ENCODE measurements at regions not wholly inside any gene's neighbourhood (a gene's known extent, or its start where the extent isn't known, plus 50 kb on each side); places are given as distances from the start of the nearest gene placed in this dataset.

GRCh38 chr1:187794561-187794960 is 965.8 kb downstream of the PLA2G4A start:
- TF ChIP-seq CEBPB (IDR thresholded peaks at IDR 0.05) (no peak), EP300 (IDR thresholded peaks at IDR 0.05; ENCODE audit: borderline replicate concordance) (no peak)

- TF ChIP-seq RAD21 (IDR thresholded peaks at IDR 0.05; ENCODE audit: low read depth) (no peak), REST (IDR thresholded peaks at IDR 0.05; ENCODE audit: low read depth) (no peak), YY1 (IDR thresholded peaks at IDR 0.05; ENCODE audit: low read depth) (no peak), USF1 (IDR thresholded peaks at IDR 0.05) (no peak), NFIC (IDR thresholded peaks at IDR 0.05) (no peak), EP300 (IDR thresholded peaks at IDR 0.05; ENCODE audit: borderline replicate concordance) (no peak), TCF12 (IDR thresholded peaks at IDR 0.05; ENCODE audit: low read depth) (no peak), MAX (IDR thresholded peaks at IDR 0.05) (no peak), TAF1 (IDR thresholded peaks at IDR 0.05; ENCODE audit: low read depth) (no peak), CEBPB (IDR thresholded peaks at IDR 0.05) (no peak), CREB1 (IDR thresholded peaks at IDR 0.05; ENCODE audit: low read depth) (no peak), ZBTB7A (IDR thresholded peaks at IDR 0.05; ENCODE audit: low read depth) (no peak)
These were observed 980.8 kb downstream of the PLA2G4A start for GRCh38 chr1:187809549-187809948.

GRCh38 chr1:187816646-187817045 is 987.9 kb downstream of the PLA2G4A start:
- no peak for TF ChIP-seq NFIC (IDR thresholded peaks at IDR 0.05)
- no peak for TF ChIP-seq CREB1 (IDR thresholded peaks at IDR 0.05; ENCODE audit: low read depth)
- no peak for TF ChIP-seq USF1 (IDR thresholded peaks at IDR 0.05)
- TF ChIP-seq YY1 (IDR thresholded peaks at IDR 0.05; ENCODE audit: low read depth): no peak
- TF ChIP-seq REST (IDR thresholded peaks at IDR 0.05; ENCODE audit: low read depth): no peak
- TF ChIP-seq TEAD4 (IDR thresholded peaks at IDR 0.05): no peak
- no peak for TF ChIP-seq TAF1 (IDR thresholded peaks at IDR 0.05; ENCODE audit: low read depth)
- no peak for TF ChIP-seq TCF12 (IDR thresholded peaks at IDR 0.05; ENCODE audit: low read depth)
- no peak for TF ChIP-seq FOXM1 (IDR thresholded peaks at IDR 0.05; ENCODE audit: borderline replicate concordance, low read depth)
- no peak for TF ChIP-seq EP300 (IDR thresholded peaks at IDR 0.05; ENCODE audit: borderline replicate concordance)
- no peak for TF ChIP-seq ZBTB7A (IDR thresholded peaks at IDR 0.05; ENCODE audit: low read depth)

GRCh38 chr1:187817782-187818181 is 989.0 kb downstream of the PLA2G4A start:
- TF ChIP-seq TCF12 (IDR thresholded peaks at IDR 0.05; ENCODE audit: low read depth): no peak
- no peak for TF ChIP-seq YY1 (IDR thresholded peaks at IDR 0.05; ENCODE audit: low read depth)
- TF ChIP-seq USF1 (IDR thresholded peaks at IDR 0.05): no peak
- TF ChIP-seq RAD21 (IDR thresholded peaks at IDR 0.05; ENCODE audit: low read depth): peak; percentile 39
- TF ChIP-seq TEAD4 (IDR thresholded peaks at IDR 0.05): no peak
- no peak for TF ChIP-seq EP300 (IDR thresholded peaks at IDR 0.05; ENCODE audit: borderline replicate concordance)
- TF ChIP-seq MAX (IDR thresholded peaks at IDR 0.05): no peak
- TF ChIP-seq EGR1 (IDR thresholded peaks at IDR 0.05): no peak

GRCh38 chr1:187819086-187819485 is 990.3 kb downstream of the PLA2G4A start:
- TF ChIP-seq EGR1 (IDR thresholded peaks at IDR 0.05) (no peak), REST (IDR thresholded peaks at IDR 0.05; ENCODE audit: low read depth) (no peak), FOXM1 (IDR thresholded peaks at IDR 0.05; ENCODE audit: borderline replicate concordance, low read depth) (no peak), ZBTB7A (IDR thresholded peaks at IDR 0.05; ENCODE audit: low read depth) (no peak), EP300 (IDR thresholded peaks at IDR 0.05; ENCODE audit: borderline replicate concordance) (no peak), TAF1 (IDR thresholded peaks at IDR 0.05; ENCODE audit: low read depth) (no peak), TCF12 (IDR thresholded peaks at IDR 0.05; ENCODE audit: low read depth) (no peak), NFIC (IDR thresholded peaks at IDR 0.05) (no peak), CREB1 (IDR thresholded peaks at IDR 0.05; ENCODE audit: low read depth) (no peak), TEAD4 (IDR thresholded peaks at IDR 0.05) (no peak), CEBPB (IDR thresholded peaks at IDR 0.05) (no peak), YY1 (IDR thresholded peaks at IDR 0.05; ENCODE audit: low read depth) (no peak)
